AG10803 (cell line): ENCODE measurements at regions not wholly inside any gene's neighbourhood (a gene's known extent, or its start where the extent isn't known, plus 50 kb on each side); places are given as distances from the start of the nearest gene placed in this dataset.

Experiments used
- DNase-seq: peaks from one replicate; pipeline ENCODE4 v3.0.0; 2010; ENCODE audit warnings: low read depth
- H3K4me3 ChIP-seq: 2 replicates; pipeline ENCODE4 v1.5.1; 2011; ENCODE audit warnings: mild to moderate bottlenecking, low read length, control low read depth
- CTCF ChIP-seq: conservative IDR thresholded peaks from 2 replicates; pipeline ENCODE4 v1.5.1; 2011; ENCODE audit warnings: mild to moderate bottlenecking, low read length, control low read depth, inconsistent platforms

DNA sequence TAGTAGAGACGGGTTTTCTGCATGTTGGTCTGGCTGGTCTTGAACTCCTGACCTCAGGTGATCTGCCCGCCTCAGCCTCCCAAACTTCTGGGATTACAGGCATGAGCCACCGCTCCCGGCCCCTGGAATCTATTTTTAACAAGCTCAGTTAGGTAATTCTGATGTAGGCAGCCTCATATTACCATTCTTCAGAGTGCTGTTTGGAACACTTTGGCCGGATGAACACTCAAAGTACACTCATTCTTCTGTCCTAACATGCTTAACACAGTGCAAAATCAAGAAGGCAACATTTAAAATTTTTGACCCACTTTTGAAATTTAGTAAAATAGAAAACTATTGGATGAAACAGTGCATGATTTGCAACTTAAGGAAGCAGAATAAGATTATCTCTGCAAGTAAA, 586.7 kb upstream of the CHORDC1 start:
- H3K4me3 ChIP-seq: no peak overlapping the region
- no peak for DNase-seq
- TF ChIP-seq CTCF: no peak

DNA sequence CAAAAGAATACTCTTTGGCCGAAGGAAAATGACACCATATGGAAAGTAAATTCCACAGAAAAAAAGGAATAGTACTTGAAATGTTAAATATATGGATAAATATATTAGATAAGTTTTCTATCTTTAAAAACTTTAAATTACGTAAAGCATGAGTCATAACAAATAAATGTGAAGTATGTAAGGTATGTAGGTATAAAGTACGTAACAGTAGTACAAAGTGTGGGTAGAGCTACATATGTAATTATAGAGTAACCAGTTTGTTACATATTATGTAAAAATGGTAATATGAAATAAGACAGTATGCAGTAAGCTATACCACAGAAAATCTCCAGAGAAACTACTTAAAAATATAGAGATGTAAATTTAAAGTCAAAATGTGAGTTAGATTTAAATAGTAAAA, 582.3 kb upstream of the CHORDC1 start:
- no peak overlapping the region for H3K4me3 ChIP-seq
- no peak for TF ChIP-seq CTCF
- no peak for DNase-seq

- DNase-seq: no peak
- TF ChIP-seq CTCF: no peak
- no peak overlapping the region for H3K4me3 ChIP-seq
Measured at GRCh38 chr11:90803831-90804230, 581.0 kb upstream of the CHORDC1 start.

DNA sequence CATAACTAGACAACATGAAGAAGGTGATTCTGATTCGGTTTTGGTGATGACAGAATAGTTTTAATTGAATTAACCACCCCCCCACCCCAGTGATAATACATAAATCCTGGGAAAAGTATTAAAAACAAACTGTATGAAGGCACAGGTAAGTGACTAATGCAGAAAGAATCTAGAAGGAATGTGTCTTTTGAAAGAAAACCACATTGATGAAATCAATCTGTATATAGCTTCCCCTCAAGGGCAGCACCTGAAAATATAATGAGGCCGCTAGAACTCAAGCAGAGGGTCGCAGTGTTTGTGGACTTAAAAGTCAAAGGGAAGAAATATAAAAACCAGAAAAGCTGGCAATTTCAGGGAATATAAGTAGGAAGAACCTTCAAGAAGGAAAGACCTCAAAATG, 580.5 kb upstream of the CHORDC1 start:
- no peak for TF ChIP-seq CTCF
- no peak for DNase-seq
- H3K4me3 ChIP-seq: no peak overlapping the region

DNA sequence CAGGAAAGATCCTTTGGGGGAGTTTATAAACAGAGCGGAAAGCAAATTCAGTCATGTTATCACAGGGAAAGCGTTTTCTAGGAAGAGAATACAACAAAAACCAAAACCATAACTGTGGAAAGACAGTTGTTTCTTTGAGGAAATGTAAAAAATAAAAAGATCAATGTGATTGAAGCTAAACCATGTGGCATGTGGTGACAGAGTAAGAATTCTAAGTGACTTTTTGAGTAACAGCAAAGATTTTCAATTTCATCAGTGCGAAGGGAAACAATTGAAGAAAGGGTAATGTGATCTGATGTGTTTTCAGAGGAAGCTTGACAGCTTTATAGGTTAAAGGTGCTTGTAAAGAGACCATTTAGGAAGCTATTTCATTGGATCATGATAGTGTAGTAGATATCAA, 575.9 kb upstream of the CHORDC1 start:
- H3K4me3 ChIP-seq: no peak overlapping the region
- DNase-seq: no peak
- no peak for TF ChIP-seq CTCF

- no peak overlapping the region for H3K4me3 ChIP-seq
- no peak for DNase-seq
- no peak for TF ChIP-seq CTCF
Measured at GRCh38 chr11:90795746-90796145, 572.9 kb upstream of the CHORDC1 start.

DNA sequence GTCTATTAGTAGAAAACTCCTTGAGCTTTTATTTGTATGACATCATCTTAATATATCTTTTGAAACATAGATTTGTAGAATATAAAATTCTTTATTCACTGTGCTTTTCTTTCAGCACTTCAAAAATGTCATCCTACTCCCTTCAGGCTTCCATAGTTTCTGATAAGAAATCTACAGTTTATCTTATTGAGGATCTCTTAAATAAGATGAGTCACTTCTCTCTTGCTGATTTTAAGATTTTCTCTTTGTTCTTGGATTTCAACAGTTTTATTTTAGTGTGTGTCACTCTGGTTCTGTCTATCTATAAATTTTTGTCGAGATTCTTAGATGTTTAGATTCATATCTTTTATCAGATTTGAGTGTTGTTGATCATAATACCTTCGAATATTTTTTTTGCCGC, 566.1 kb upstream of the CHORDC1 start:
- no peak for TF ChIP-seq CTCF
- DNase-seq: no peak
- H3K4me3 ChIP-seq: no peak overlapping the region
